ENCODE measurements at regions not wholly inside any gene's neighbourhood (a gene's known extent, or its start where the extent isn't known, plus 50 kb on each side); places are given as distances from the start of the nearest gene placed in this dataset.

DNA sequence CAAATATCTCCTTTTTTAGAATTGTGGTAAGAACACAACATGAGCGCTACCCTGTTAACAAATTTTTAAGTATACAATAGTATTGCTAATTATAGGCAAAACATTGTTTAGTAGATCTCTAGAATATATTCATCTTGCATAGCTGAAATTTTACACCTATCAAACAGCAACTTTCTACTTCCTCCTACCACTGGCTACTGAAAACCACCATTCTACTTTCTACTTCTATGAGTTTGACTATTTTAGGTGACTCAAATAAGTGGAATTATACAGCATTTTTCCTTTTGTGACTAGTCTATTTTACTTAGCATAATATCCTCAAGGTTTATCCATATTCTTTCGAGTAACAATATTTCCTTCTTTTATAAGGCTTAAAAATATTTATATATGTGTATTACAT lies 128.4 kb downstream of the FAM76B start:
- no peak overlapping the region for H3K27ac ChIP-seq
- no peak for TF ChIP-seq ZFX (IDR thresholded peaks at IDR 0.05)
- TF ChIP-seq, protein P1, sequence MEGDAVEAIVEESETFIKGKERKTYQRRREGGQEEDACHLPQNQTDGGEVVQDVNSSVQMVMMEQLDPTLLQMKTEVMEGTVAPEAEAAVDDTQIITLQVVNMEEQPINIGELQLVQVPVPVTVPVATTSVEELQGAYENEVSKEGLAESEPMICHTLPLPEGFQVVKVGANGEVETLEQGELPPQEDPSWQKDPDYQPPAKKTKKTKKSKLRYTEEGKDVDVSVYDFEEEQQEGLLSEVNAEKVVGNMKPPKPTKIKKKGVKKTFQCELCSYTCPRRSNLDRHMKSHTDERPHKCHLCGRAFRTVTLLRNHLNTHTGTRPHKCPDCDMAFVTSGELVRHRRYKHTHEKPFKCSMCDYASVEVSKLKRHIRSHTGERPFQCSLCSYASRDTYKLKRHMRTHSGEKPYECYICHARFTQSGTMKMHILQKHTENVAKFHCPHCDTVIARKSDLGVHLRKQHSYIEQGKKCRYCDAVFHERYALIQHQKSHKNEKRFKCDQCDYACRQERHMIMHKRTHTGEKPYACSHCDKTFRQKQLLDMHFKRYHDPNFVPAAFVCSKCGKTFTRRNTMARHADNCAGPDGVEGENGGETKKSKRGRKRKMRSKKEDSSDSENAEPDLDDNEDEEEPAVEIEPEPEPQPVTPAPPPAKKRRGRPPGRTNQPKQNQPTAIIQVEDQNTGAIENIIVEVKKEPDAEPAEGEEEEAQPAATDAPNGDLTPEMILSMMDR (conservative IDR thresholded peaks at IDR 0.05), result no peak

DNA sequence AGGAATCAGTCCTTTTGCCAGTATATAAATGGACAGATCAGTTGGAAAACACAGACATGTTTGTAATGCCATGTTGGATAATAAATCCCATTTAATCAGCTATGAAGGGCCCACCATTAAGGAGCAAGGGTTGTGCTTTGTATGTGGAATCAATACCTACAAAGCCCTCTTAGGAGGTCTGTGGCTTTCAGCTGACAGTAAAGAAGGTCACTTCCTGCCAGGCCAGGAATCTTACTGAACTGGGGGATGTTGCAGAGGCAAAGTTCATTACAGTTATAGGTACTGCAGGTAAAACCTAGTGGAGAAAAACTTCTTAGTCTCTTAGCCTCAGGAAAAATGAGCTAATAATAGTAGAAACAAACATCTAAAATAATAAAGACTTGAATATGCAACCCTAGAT lies 129.5 kb downstream of the FAM76B start:
- no peak overlapping the region for H3K27ac ChIP-seq

DNA sequence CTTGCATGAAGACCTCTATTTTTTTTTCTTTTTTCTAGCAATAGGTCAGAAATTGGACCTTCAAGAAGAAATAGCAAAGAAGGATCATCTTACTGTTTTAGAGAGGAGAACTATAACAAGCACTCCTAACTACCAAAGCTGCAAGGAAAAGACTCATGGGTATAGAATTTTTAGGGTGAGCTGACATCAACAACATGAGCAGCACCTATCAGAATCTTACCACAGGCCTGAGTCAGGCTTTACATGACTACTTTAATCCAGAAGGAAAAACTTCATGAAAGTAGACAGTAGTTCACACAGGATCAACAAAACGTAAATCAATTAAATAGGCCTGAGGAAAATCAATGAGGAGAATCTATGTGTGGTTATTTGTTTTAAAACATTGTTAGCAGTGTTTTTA lies 130.5 kb downstream of the FAM76B start:
- no peak for TF ChIP-seq ZFX (IDR thresholded peaks at IDR 0.05)

More for the DNA sequence above, 129.5 kb downstream of the FAM76B start:
- TF ChIP-seq ZFX (IDR thresholded peaks at IDR 0.05), result no peak
- TF ChIP-seq, protein P1 (conservative IDR thresholded peaks at IDR 0.05), result no peak

DNA sequence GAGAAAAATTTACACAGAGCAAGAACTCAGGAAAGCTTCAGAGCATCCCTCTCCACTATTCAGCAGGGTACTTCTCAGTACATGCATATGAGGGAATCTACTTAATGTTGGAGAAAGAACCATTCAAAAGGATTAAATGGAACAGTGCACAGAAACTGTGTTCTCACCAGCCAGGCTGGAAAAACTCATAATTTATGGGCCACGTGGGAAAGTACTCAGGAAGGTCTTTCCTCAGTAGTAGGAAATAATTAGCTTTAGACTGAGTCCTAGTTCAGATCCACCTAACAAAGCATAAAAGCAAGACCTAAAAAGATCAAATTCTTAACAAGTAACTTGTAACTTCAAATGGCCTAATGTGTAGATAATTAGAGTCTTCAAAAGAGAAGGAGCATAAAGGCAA lies 134.0 kb downstream of the FAM76B start:
- TF ChIP-seq ZFX (IDR thresholded peaks at IDR 0.05), result no peak
- TF ChIP-seq, protein P1 (conservative IDR thresholded peaks at IDR 0.05), result no peak
- no peak overlapping the region for H3K27ac ChIP-seq

More for the DNA sequence above, 130.5 kb downstream of the FAM76B start:
- no peak overlapping the region for H3K27ac ChIP-seq

DNA sequence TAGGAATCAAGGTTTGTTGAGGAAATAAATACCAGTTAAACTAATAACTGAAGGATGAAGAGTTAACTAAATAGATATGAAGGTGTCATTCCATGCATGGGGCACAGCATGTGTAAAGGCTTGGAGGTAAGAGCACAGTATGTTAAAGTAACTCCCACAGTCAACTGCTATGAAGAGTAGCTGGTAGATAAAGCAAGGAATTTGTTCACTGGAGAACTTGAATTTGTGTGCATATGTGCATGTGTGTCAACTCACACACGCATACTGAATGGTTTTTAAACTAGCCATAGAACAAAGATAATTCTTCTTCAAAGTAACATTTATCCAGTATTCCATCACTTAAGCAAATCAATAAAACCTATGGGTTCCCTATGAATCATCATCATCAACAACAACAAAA lies 135.9 kb downstream of the FAM76B start:
- no peak overlapping the region for H3K27ac ChIP-seq
- TF ChIP-seq ZFX (IDR thresholded peaks at IDR 0.05), result no peak
- TF ChIP-seq, protein P1 (conservative IDR thresholded peaks at IDR 0.05), result no peak

DNA sequence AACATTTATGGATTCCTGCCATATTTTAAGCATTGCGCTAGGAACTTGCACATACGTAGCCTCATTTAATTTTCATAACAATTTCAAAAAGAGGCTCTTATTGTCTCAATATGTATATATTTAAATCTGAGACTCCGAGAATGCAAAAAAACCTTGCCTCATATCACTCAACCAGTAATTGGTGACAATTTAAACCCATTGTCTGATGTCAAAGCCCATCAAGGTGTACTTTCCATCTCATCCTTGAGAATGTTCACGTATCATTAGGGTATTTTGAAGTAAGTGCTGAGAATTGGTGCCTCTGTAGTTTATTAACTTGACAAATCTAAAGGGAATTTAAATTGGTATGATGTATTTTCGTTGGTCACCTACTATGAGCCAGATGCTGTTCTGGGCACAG lies 136.5 kb downstream of the FAM76B start:
- TF ChIP-seq, protein P1 (conservative IDR thresholded peaks at IDR 0.05), result no peak
- no peak for TF ChIP-seq ZFX (IDR thresholded peaks at IDR 0.05)
- no peak overlapping the region for H3K27ac ChIP-seq

DNA sequence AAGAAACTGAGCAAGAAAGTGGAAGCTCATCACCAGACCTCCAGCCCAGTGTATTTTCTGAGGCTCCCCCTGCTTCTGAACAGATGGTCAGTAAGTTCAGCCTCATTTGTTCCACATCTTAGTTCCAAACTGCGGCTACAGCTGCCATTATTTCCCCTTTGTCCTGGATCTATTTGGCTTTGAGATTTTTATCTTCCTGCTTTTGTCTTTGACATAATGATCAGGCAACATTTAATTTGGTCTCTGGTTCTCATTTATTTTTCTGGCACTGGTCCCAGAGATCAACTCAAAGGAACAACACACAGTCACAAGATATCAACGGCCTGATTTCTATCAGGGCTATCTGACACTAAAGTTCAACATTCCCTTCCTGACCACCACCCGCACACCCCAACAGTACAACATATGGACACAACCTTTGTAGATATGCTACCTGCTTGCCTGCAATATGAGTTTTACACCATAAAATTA lies 137.5 kb downstream of the FAM76B start:
- TF ChIP-seq, protein P1 (conservative IDR thresholded peaks at IDR 0.05), result no peak
- no peak for TF ChIP-seq ZFX (IDR thresholded peaks at IDR 0.05)
- peak overlapping the region; percentile 61; the same call in 1 of the 2 replicates for H3K27ac ChIP-seq

DNA sequence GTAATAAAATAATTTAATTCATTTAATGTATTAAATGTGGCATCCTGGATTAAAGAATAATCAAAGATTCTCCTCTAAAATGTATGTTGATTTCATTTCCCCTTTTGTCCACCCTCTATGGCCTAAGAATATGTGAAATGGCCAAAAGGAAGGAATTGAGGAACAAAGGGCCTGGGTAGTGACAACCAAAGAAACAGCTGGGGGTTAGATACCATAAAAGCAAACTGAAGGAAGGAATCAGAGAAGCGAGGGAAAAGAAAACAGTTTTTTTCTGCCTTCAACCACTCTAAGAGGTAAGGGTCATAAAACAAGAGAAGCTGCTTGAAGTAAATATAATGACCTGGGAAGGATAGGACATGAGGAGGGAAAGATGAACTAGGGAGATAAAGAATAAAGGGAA lies 139.3 kb downstream of the FAM76B start:
- TF ChIP-seq ZFX (IDR thresholded peaks at IDR 0.05), result no peak
- TF ChIP-seq, protein P1 (conservative IDR thresholded peaks at IDR 0.05), result no peak
- no peak overlapping the region for H3K27ac ChIP-seq

Data from C4-2B (cell line).